ENCODE measurements at regions not wholly inside any gene's neighbourhood (a gene's known extent, or its start where the extent isn't known, plus 50 kb on each side); places are given as distances from the start of the nearest gene placed in this dataset.

GRCh38 chr1:115413208-115413607 lies 75.2 kb upstream of the NGF start:
- no peak overlapping the region for H3K4me3 Mint-ChIP-seq
- no peaks in the 10 kb centered on the region for H3K36me3 Mint-ChIP-seq (ENCODE audit: insufficient read depth)
- peaks cover 20% of the 10 kb centered on the region for H3K27me3 Mint-ChIP-seq
- DNase-seq (ENCODE audit: low spot score in 2 of 2) (no peak), ATAC-seq (replicated peaks; ENCODE audit: extremely low read depth, poor library complexity, severe bottlenecking) (no peak)
- no peak overlapping the region for H3K27ac Mint-ChIP-seq (ENCODE audit: low read depth)
- no peaks in the 10 kb centered on the region for H3K4me1 Mint-ChIP-seq
- H3K9me3 Mint-ChIP-seq: no peaks in the 10 kb centered on the region

- DNase-seq (ENCODE audit: low spot score in 2 of 2) (no peak), ATAC-seq (replicated peaks; ENCODE audit: extremely low read depth, poor library complexity, severe bottlenecking) (no peak)
- Mint-ChIP-seq H3K36me3 (ENCODE audit: insufficient read depth) (no peaks in the 10 kb centered on the region), H3K27me3 (peaks cover 25% of the 10 kb centered on the region), H3K9me3 (no peaks in the 10 kb centered on the region), H3K4me3 (no peak overlapping the region), H3K27ac (ENCODE audit: low read depth) (no peak overlapping the region), H3K4me1 (no peaks in the 10 kb centered on the region)
These were observed 74.7 kb upstream of the NGF start for GRCh38 chr1:115412733-115413132.

GRCh38 chr1:115412286-115412685 lies 74.2 kb upstream of the NGF start:
- H3K36me3 Mint-ChIP-seq (ENCODE audit: insufficient read depth): no peaks in the 10 kb centered on the region
- ATAC-seq (replicated peaks; ENCODE audit: extremely low read depth, poor library complexity, severe bottlenecking): no peak
- no peaks in the 10 kb centered on the region for H3K9me3 Mint-ChIP-seq
- H3K4me3 Mint-ChIP-seq: no peak overlapping the region
- no peaks in the 10 kb centered on the region for H3K4me1 Mint-ChIP-seq
- H3K27me3 Mint-ChIP-seq: peaks cover 25% of the 10 kb centered on the region
- DNase-seq (ENCODE audit: low spot score in 2 of 2): no peak
- no peak overlapping the region for H3K27ac Mint-ChIP-seq (ENCODE audit: low read depth)

- Mint-ChIP-seq H3K27me3 (peaks cover 31% of the 10 kb centered on the region), H3K4me1 (no peaks in the 10 kb centered on the region), H3K27ac (ENCODE audit: low read depth) (no peak overlapping the region), H3K36me3 (ENCODE audit: insufficient read depth) (no peaks in the 10 kb centered on the region), H3K4me3 (no peak overlapping the region), H3K9me3 (peaks cover 4% of the 10 kb centered on the region)
- DNase-seq (ENCODE audit: low spot score in 2 of 2) (no peak), ATAC-seq (replicated peaks; ENCODE audit: extremely low read depth, poor library complexity, severe bottlenecking) (no peak)
These were observed 73.5 kb upstream of the NGF start for GRCh38 chr1:115411371-115412063.

GRCh38 chr1:115409094-115410015 lies 71.3 kb upstream of the NGF start:
- H3K9me3 Mint-ChIP-seq: peaks cover 6% of the 10 kb centered on the region
- no peak overlapping the region for H3K27ac Mint-ChIP-seq (ENCODE audit: low read depth)
- peaks cover 46% of the 10 kb centered on the region for H3K27me3 Mint-ChIP-seq
- DNase-seq (ENCODE audit: low spot score in 2 of 2): no peak
- no peak for ATAC-seq (replicated peaks; ENCODE audit: extremely low read depth, poor library complexity, severe bottlenecking)
- no peak overlapping the region for H3K4me3 Mint-ChIP-seq
- H3K36me3 Mint-ChIP-seq (ENCODE audit: insufficient read depth): no peaks in the 10 kb centered on the region
- no peaks in the 10 kb centered on the region for H3K4me1 Mint-ChIP-seq

- Mint-ChIP-seq H3K9me3 (peaks cover 6% of the 10 kb centered on the region), H3K36me3 (ENCODE audit: insufficient read depth) (no peaks in the 10 kb centered on the region), H3K4me3 (no peak overlapping the region), H3K27me3 (peaks cover 46% of the 10 kb centered on the region), H3K4me1 (no peaks in the 10 kb centered on the region), H3K27ac (ENCODE audit: low read depth) (no peak overlapping the region)
- ATAC-seq (replicated peaks; ENCODE audit: extremely low read depth, poor library complexity, severe bottlenecking) (no peak), DNase-seq (ENCODE audit: low spot score in 2 of 2) (no peak)
These were observed 70.5 kb upstream of the NGF start for GRCh38 chr1:115408533-115408932.

GRCh38 chr1:115404911-115405310 lies 66.9 kb upstream of the NGF start:
- no peak for ATAC-seq (replicated peaks; ENCODE audit: extremely low read depth, poor library complexity, severe bottlenecking)
- no peaks in the 10 kb centered on the region for H3K4me1 Mint-ChIP-seq
- H3K27me3 Mint-ChIP-seq: peaks cover 31% of the 10 kb centered on the region
- no peak overlapping the region for H3K4me3 Mint-ChIP-seq
- peaks cover 6% of the 10 kb centered on the region for H3K9me3 Mint-ChIP-seq
- no peak for DNase-seq (ENCODE audit: low spot score in 2 of 2)
- H3K27ac Mint-ChIP-seq (ENCODE audit: low read depth): no peak overlapping the region
- no peaks in the 10 kb centered on the region for H3K36me3 Mint-ChIP-seq (ENCODE audit: insufficient read depth)

- no peaks in the 10 kb centered on the region for H3K36me3 Mint-ChIP-seq (ENCODE audit: insufficient read depth)
- H3K27ac Mint-ChIP-seq (ENCODE audit: low read depth): no peak overlapping the region
- no peak overlapping the region for H3K4me3 Mint-ChIP-seq
These were observed 64.7 kb upstream of the NGF start for GRCh38 chr1:115402753-115403184.

GRCh38 chr1:115401676-115402075 lies 63.6 kb upstream of the NGF start:
- no peak overlapping the region for H3K4me3 Mint-ChIP-seq

More at GRCh38 chr1:115402753-115403184, 64.7 kb upstream of the NGF start:
- ATAC-seq (replicated peaks; ENCODE audit: extremely low read depth, poor library complexity, severe bottlenecking) (no peak), DNase-seq (ENCODE audit: low spot score in 2 of 2) (no peak)
- H3K4me1 Mint-ChIP-seq: no peaks in the 10 kb centered on the region
- H3K9me3 Mint-ChIP-seq: peaks cover 6% of the 10 kb centered on the region
- peaks cover 22% of the 10 kb centered on the region for H3K27me3 Mint-ChIP-seq

GRCh38 chr1:115400891-115401290 lies 62.8 kb upstream of the NGF start:
- Mint-ChIP-seq H3K36me3 (ENCODE audit: insufficient read depth) (no peaks in the 10 kb centered on the region), H3K27me3 (peaks cover 16% of the 10 kb centered on the region), H3K9me3 (no peaks in the 10 kb centered on the region), H3K4me1 (no peaks in the 10 kb centered on the region), H3K4me3 (no peak overlapping the region), H3K27ac (ENCODE audit: low read depth) (no peak overlapping the region)
- DNase-seq (ENCODE audit: low spot score in 2 of 2): no peak
- ATAC-seq (replicated peaks; ENCODE audit: extremely low read depth, poor library complexity, severe bottlenecking): no peak

More at GRCh38 chr1:115401676-115402075, 63.6 kb upstream of the NGF start:
- H3K27me3 Mint-ChIP-seq: peaks cover 16% of the 10 kb centered on the region
- DNase-seq (ENCODE audit: low spot score in 2 of 2) (no peak), ATAC-seq (replicated peaks; ENCODE audit: extremely low read depth, poor library complexity, severe bottlenecking) (no peak)
- no peaks in the 10 kb centered on the region for H3K36me3 Mint-ChIP-seq (ENCODE audit: insufficient read depth)
- H3K9me3 Mint-ChIP-seq: peaks cover 4% of the 10 kb centered on the region
- H3K27ac Mint-ChIP-seq (ENCODE audit: low read depth): no peak overlapping the region
- H3K4me1 Mint-ChIP-seq: no peaks in the 10 kb centered on the region

- DNase-seq (ENCODE audit: low spot score in 2 of 2): no peak
- Mint-ChIP-seq H3K36me3 (ENCODE audit: insufficient read depth) (no peaks in the 10 kb centered on the region), H3K4me1 (no peaks in the 10 kb centered on the region), H3K27ac (ENCODE audit: low read depth) (no peak overlapping the region), H3K4me3 (no peak overlapping the region), H3K9me3 (no peaks in the 10 kb centered on the region), H3K27me3 (peaks cover 20% of the 10 kb centered on the region)
- no peak for ATAC-seq (replicated peaks; ENCODE audit: extremely low read depth, poor library complexity, severe bottlenecking)
These were observed 62.4 kb upstream of the NGF start for GRCh38 chr1:115400426-115400825.

GRCh38 chr1:115398745-115399144 lies 60.7 kb upstream of the NGF start:
- ATAC-seq (replicated peaks; ENCODE audit: extremely low read depth, poor library complexity, severe bottlenecking): no peak
- DNase-seq (ENCODE audit: low spot score in 2 of 2): no peak
- Mint-ChIP-seq H3K4me1 (no peaks in the 10 kb centered on the region), H3K36me3 (ENCODE audit: insufficient read depth) (no peaks in the 10 kb centered on the region), H3K9me3 (no peaks in the 10 kb centered on the region), H3K4me3 (no peak overlapping the region), H3K27ac (ENCODE audit: low read depth) (no peak overlapping the region), H3K27me3 (peaks cover 20% of the 10 kb centered on the region)

All from central memory CD8-positive, alpha-beta T cell (primary cell).